HCT116 (cell line): ENCODE measurements at regions not wholly inside any gene's neighbourhood (a gene's known extent, or its start where the extent isn't known, plus 50 kb on each side); places are given as distances from the start of the nearest gene placed in this dataset.

Experiments
- ATAC-seq: fragments of 200-7000 bp; cut with Tn5 transposase; 2 replicates; pipeline ENCODE4 v1.9.1; 2020; ENCODE audit warnings: mild to moderate bottlenecking, moderate library complexity
- BruUV-seq: library from RNA; stranded (reverse); fragments of 400-500 nt; replicated peaks from 2 replicates; lab custom pipeline; 2021; lab: Mats Ljungman, UMichigan
- CTCF ChIA-PET: fragments of 300-600 bp; sonication (Branson Sonifier 250); formaldehyde crosslinking; loops from one replicate; lab custom pipeline; 2021; ENCODE audit warnings: antibody characterized with exemption; lab: Charles Lee
- POLR2A ChIA-PET: fragments of 300-600, 350-600 bp; sonication (Branson Sonifier 250); formaldehyde crosslinking; loops from one replicate; lab custom pipeline; 2021; ENCODE audit warnings: antibody characterized with exemption; lab: Charles Lee
- RAD21 ChIA-PET, 2 experiments: fragments of 300-600 bp; sonication (Branson Sonifier 250); formaldehyde crosslinking; loops; one replicate each; lab custom pipeline; 2023; ENCODE audit warnings: low total read pairs in 2 of 2; ENCODE audit not compliant: uncharacterized antibody in 2 of 2, unreplicated experiment in 2 of 2, low non-redundant PET in 1 of 2; lab: Charles Lee
- DNase-seq: peaks from one replicate; pipeline ENCODE4 v3.0.0-alpha.2; 2010; ENCODE audit warnings: low read depth, low spot score
- H2AFZ ChIP-seq: fragments of 200-600 bp; shearing (Covaris generic), sonication (generic); 2 replicates; pipeline ENCODE4 v1.6.1; 2017; ENCODE audit warnings: low read depth, mixed run types, mixed read lengths, antibody characterized with exemption, low read length; ENCODE audit not compliant: poor library complexity, severe bottlenecking
- H3K27ac ChIP-seq: 2 replicates; pipeline ENCODE4 v1.5.1; 2012; ENCODE audit warnings: low read depth, low read length
- H3K27me3 ChIP-seq: fragments of 200-600 bp; sonication (generic); 2 replicates; pipeline ENCODE4 v1.6.1; 2016; ENCODE audit warnings: mixed run types, low read length, mixed read lengths; ENCODE audit not compliant: insufficient read depth
- H3K36me3 ChIP-seq, 2 experiments: fragments of 200-500 bp in 1 of 2; fragments of 200-600 bp in 1 of 2; sonication (Bioruptor generic) in 1 of 2; sonication (generic) in 1 of 2; 2 replicates each; pipeline versions ENCODE4 v1.5.1 to v1.6.1; 2014 to 2016; ENCODE audit warnings: low read length in 2 of 2, inconsistent platforms in 1 of 2, mixed read lengths in 1 of 2, mixed run types in 1 of 2; ENCODE audit not compliant: insufficient read depth in 2 of 2, control insufficient read depth in 1 of 2
- H3K4me1 ChIP-seq, 2 experiments: fragments of 200-600 bp in 1 of 2; sonication (generic) in 1 of 2; 2 replicates each; pipeline versions ENCODE4 v1.5.1 to v1.6.1; 2012 to 2017; ENCODE audit warnings: low read length in 2 of 2, inconsistent platforms in 1 of 2, mild to moderate bottlenecking in 1 of 2, mixed read lengths in 1 of 2, mixed run types in 1 of 2, moderate library complexity in 1 of 2; ENCODE audit not compliant: insufficient read depth in 2 of 2, control insufficient read depth in 1 of 2
- H3K4me2 ChIP-seq: fragments of 200-600 bp; sonication (generic); 2 replicates; pipeline ENCODE4 v1.6.1; 2017; ENCODE audit warnings: mixed run types, low read length, mixed read lengths
- H3K4me3 ChIP-seq, 2 experiments: fragments of 200-600 bp in 1 of 2; sonication (generic) in 1 of 2; replicated peaks in 1 of 2; 2 replicates each; pipeline ENCODE4 v1.5.1; 2011 to 2016; ENCODE audit warnings: low read length in 2 of 2, control low read depth in 1 of 2, low read depth in 1 of 2, mild to moderate bottlenecking in 1 of 2, mixed read lengths in 1 of 2, mixed run types in 1 of 2
- H3K79me2 ChIP-seq: fragments of 200-600 bp; sonication (generic); 2 replicates; pipeline ENCODE4 v1.6.1; 2017; ENCODE audit warnings: mild to moderate bottlenecking, mixed run types, low read length, moderate library complexity, mixed read lengths; ENCODE audit not compliant: insufficient read depth
- H3K9ac ChIP-seq: fragments of 200-600 bp; sonication (generic); 2 replicates; pipeline ENCODE4 v1.6.1; 2016; ENCODE audit warnings: low read length, mixed read lengths
- H3K9me2 ChIP-seq: fragments of 200-600 bp; sonication (generic), shearing (Covaris generic); 2 replicates; pipeline ENCODE4 v1.6.1; 2017; ENCODE audit warnings: mixed run types, mild to moderate bottlenecking, moderate library complexity; ENCODE audit not compliant: insufficient read depth
- H3K9me3 ChIP-seq, 2 experiments: fragments of 200-500 bp in 1 of 2; fragments of 200-600 bp in 1 of 2; sonication (Bioruptor generic) in 1 of 2; sonication (generic) in 1 of 2; 2 replicates each; pipeline ENCODE4 v1.6.1; 2014 to 2017; ENCODE audit warnings: low read length in 2 of 2, mixed read lengths in 2 of 2, inconsistent platforms in 1 of 2, low read depth in 1 of 2, mild to moderate bottlenecking in 1 of 2, mixed run types in 1 of 2, moderate library complexity in 1 of 2; ENCODE audit not compliant: control insufficient read depth in 1 of 2, insufficient read depth in 1 of 2
- H4K20me1 ChIP-seq: fragments of 200-600 bp; sonication (generic), shearing (Covaris generic); 2 replicates; pipeline ENCODE4 v1.6.1; 2017; ENCODE audit warnings: mixed run types, mild to moderate bottlenecking, moderate library complexity; ENCODE audit not compliant: insufficient read depth
- CEBPB ChIP-seq: IDR thresholded peaks from 2 replicates; pipeline ENCODE4 v1.6.1; 2012; ENCODE audit warnings: low read depth
- ELF1 ChIP-seq: IDR thresholded peaks from 2 replicates; pipeline ENCODE4 v1.6.1; 2012; ENCODE audit warnings: low read depth, borderline replicate concordance
- POLR2A ChIP-seq: IDR thresholded peaks from 2 replicates; pipeline ENCODE4 v1.7.0; 2011; ENCODE audit warnings: borderline replicate concordance; ENCODE audit not compliant: insufficient read depth, insufficient read length; ENCODE audit errors: extremely low read depth
- POLR2AphosphoS5 ChIP-seq: IDR thresholded peaks from 2 replicates; pipeline ENCODE4 v1.6.1; 2011; ENCODE audit warnings: mild to moderate bottlenecking, low read depth, low read length, moderate library complexity
- intact Hi-C: fragments of 100-400 bp; cut with micrococcal nuclease; formaldehyde crosslinking; loops from 2 replicates; pipeline ENCODE4 v1.10.0; 2022
- TF ChIP-seq, protein P1 (sequence below): IDR thresholded peaks from 2 replicates; pipeline ENCODE4 v1.6.1; 2011; ENCODE audit warnings: mild to moderate bottlenecking, low read length, moderate library complexity; ENCODE audit not compliant: insufficient replicate concordance; ENCODE audit errors: extremely low read depth
- TF ChIP-seq, protein P2 (sequence below), 3 experiments: fragments of 200-600 bp in 1 of 3; sonication (generic) in 1 of 3; IDR thresholded peaks in 2 of 3; conservative IDR thresholded peaks in 1 of 3; 2 replicates each; pipeline ENCODE4 v1.5.1; 2012 to 2017; ENCODE audit warnings: low read depth in 2 of 3, low read length in 2 of 3, antibody characterized with exemption in 1 of 3, borderline replicate concordance in 1 of 3, control low read depth in 1 of 3, mild to moderate bottlenecking in 1 of 3, mixed read lengths in 1 of 3, mixed run types in 1 of 3, moderate library complexity in 1 of 3; ENCODE audit not compliant: insufficient read depth in 1 of 3

DNA sequence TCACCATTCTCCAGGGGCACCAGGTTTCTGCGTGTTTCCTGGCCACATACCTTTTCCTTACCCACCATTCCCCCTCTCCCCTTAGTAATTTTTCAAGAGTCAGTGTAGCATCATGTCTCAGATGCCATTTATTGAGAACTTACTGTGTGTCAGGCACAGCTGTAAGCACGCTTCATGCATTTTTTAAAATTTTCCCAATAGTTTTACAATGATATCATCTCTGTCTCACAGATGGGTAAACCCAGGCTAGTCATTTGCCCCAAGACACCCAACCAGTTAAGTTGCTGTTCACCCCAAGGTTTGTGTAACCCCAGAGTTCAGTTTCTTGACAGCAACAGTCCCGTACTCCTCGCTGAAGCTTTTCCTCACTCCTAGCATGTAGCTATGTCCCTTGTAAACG is 56.4 kb upstream of the IRX3 start:
- no peaks in the 10 kb centered on the region for H3K27me3 ChIP-seq
- H4K20me1 ChIP-seq, result no peaks in the 10 kb centered on the region
- no peak for ATAC-seq
- no peak overlapping the region for H2AFZ ChIP-seq
- no peak for DNase-seq
- H3K9me3 ChIP-seq, result no peaks in the 10 kb centered on the region
- POLR2A ChIA-PET, result no interaction called here
- BruUV-seq, result no TSS peak
- intact Hi-C loops, result no loop called here
- no peak overlapping the region for H3K4me2 ChIP-seq
- no peaks in the 10 kb centered on the region for H3K9me2 ChIP-seq
- H3K79me2 ChIP-seq, result no peaks in the 10 kb centered on the region
- no peak overlapping the region for H3K9ac ChIP-seq
- no peaks in the 10 kb centered on the region for H3K36me3 ChIP-seq
- H3K4me3 ChIP-seq, result no peak overlapping the region
- peaks cover 0 to 3% of the 10 kb centered on the region in 2 experiments; a peak in 1 of 4 replicates for H3K4me1 ChIP-seq
- CTCF ChIA-PET, result no interaction called here
- TF ChIP-seq CEBPB (no peak), ELF1 (no peak), POLR2AphosphoS5 (no peak), POLR2A (no peak)
- TF ChIP-seq, protein P1, sequence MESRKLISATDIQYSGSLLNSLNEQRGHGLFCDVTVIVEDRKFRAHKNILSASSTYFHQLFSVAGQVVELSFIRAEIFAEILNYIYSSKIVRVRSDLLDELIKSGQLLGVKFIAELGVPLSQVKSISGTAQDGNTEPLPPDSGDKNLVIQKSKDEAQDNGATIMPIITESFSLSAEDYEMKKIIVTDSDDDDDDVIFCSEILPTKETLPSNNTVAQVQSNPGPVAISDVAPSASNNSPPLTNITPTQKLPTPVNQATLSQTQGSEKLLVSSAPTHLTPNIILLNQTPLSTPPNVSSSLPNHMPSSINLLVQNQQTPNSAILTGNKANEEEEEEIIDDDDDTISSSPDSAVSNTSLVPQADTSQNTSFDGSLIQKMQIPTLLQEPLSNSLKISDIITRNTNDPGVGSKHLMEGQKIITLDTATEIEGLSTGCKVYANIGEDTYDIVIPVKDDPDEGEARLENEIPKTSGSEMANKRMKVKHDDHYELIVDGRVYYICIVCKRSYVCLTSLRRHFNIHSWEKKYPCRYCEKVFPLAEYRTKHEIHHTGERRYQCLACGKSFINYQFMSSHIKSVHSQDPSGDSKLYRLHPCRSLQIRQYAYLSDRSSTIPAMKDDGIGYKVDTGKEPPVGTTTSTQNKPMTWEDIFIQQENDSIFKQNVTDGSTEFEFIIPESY, result no peak
- TF ChIP-seq, protein P2, sequence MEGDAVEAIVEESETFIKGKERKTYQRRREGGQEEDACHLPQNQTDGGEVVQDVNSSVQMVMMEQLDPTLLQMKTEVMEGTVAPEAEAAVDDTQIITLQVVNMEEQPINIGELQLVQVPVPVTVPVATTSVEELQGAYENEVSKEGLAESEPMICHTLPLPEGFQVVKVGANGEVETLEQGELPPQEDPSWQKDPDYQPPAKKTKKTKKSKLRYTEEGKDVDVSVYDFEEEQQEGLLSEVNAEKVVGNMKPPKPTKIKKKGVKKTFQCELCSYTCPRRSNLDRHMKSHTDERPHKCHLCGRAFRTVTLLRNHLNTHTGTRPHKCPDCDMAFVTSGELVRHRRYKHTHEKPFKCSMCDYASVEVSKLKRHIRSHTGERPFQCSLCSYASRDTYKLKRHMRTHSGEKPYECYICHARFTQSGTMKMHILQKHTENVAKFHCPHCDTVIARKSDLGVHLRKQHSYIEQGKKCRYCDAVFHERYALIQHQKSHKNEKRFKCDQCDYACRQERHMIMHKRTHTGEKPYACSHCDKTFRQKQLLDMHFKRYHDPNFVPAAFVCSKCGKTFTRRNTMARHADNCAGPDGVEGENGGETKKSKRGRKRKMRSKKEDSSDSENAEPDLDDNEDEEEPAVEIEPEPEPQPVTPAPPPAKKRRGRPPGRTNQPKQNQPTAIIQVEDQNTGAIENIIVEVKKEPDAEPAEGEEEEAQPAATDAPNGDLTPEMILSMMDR (IDR thresholded peaks at IDR 0.05 in 2 of 3, conservative IDR thresholded peaks at IDR 0.05 in 1 of 3; ENCODE audit: borderline replicate concordance in 1 of 3, insufficient read depth in 1 of 3, low read depth in 2 of 3, low read length in 2 of 3), result no peak
- TF ChIP-seq, all 23 proteins: peak for 0
- RAD21 ChIA-PET, result no interaction called here
- H3K27ac ChIP-seq, result no peak overlapping the region
